ENCODE measurements at regions not wholly inside any gene's neighbourhood (a gene's known extent, or its start where the extent isn't known, plus 50 kb on each side); places are given as distances from the start of the nearest gene placed in this dataset.
A peak's percentile ranks its signal among the peaks of the same experiment; 100 is the strongest.

GRCh38 chr4:137181293-137181899, 350.9 kb downstream of the PCDH18 start:
- Histone ChIP-seq H3K27me3 (no peaks in the 10 kb centered on the region), H3K4me3 (ENCODE audit: low read depth, low read length) (no peak overlapping the region), H3K9me3 (no peaks in the 10 kb centered on the region), H3K36me3 (no peaks in the 10 kb centered on the region), H3K4me1 (no peaks in the 10 kb centered on the region)
- no peak for DNase-seq
- no peak for TF ChIP-seq CTCF (IDR thresholded peaks at IDR 0.05; ENCODE audit: low read depth, low read length)

DNA sequence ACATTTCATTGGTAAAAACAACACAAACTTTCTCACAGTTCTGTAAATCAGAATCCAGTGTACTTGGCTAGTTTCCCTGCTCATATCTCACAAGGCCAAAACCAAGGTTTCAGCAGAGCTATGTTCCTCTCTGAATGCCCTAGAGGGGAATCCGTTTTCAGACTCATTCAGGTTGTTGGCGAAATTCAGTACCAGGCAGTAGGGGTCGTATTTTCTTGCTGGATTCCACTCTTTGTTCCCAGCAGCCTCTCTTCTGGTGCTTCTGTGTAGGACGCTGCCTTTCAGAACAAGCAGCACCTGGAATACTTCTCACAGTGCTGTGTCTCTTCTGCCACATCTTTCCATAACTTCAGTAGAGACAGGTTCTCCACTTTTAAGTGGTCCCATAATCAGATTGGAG, 351.9 kb downstream of the PCDH18 start:
- Histone ChIP-seq H3K4me3 (ENCODE audit: low read depth, low read length) (no peak overlapping the region), H3K9me3 (no peaks in the 10 kb centered on the region), H3K4me1 (no peaks in the 10 kb centered on the region), H3K27me3 (no peaks in the 10 kb centered on the region), H3K36me3 (no peaks in the 10 kb centered on the region)
- peak; percentile 37 for TF ChIP-seq CTCF (IDR thresholded peaks at IDR 0.05; ENCODE audit: low read depth, low read length)
- no peak for DNase-seq

GRCh38 chr4:137156807-137157206, 375.5 kb downstream of the PCDH18 start:
- TF ChIP-seq CTCF (IDR thresholded peaks at IDR 0.05; ENCODE audit: low read depth, low read length): no peak
- no peak for DNase-seq
- no peaks in the 10 kb centered on the region for H3K9me3 ChIP-seq
- H3K27me3 ChIP-seq: no peaks in the 10 kb centered on the region
- H3K36me3 ChIP-seq: no peaks in the 10 kb centered on the region
- H3K4me3 ChIP-seq (ENCODE audit: low read depth, low read length): no peak overlapping the region
- H3K4me1 ChIP-seq: no peaks in the 10 kb centered on the region

- no peak for DNase-seq
- no peak for TF ChIP-seq CTCF (IDR thresholded peaks at IDR 0.05; ENCODE audit: low read depth, low read length)
- Histone ChIP-seq H3K9me3 (no peaks in the 10 kb centered on the region), H3K27me3 (no peaks in the 10 kb centered on the region), H3K4me3 (ENCODE audit: low read depth, low read length) (no peak overlapping the region), H3K4me1 (no peaks in the 10 kb centered on the region), H3K36me3 (no peaks in the 10 kb centered on the region)
Measured at GRCh38 chr4:137156054-137156453, 376.2 kb downstream of the PCDH18 start.

GRCh38 chr4:137131201-137131600, 401.1 kb downstream of the PCDH18 start:
- H3K4me1 ChIP-seq: peaks cover 8% of the 10 kb centered on the region
- no peak overlapping the region for H3K4me3 ChIP-seq (ENCODE audit: low read depth, low read length)
- no peaks in the 10 kb centered on the region for H3K9me3 ChIP-seq
- no peak for DNase-seq
- no peaks in the 10 kb centered on the region for H3K27me3 ChIP-seq
- no peak for TF ChIP-seq CTCF (IDR thresholded peaks at IDR 0.05; ENCODE audit: low read depth, low read length)
- H3K36me3 ChIP-seq: no peaks in the 10 kb centered on the region

DNA sequence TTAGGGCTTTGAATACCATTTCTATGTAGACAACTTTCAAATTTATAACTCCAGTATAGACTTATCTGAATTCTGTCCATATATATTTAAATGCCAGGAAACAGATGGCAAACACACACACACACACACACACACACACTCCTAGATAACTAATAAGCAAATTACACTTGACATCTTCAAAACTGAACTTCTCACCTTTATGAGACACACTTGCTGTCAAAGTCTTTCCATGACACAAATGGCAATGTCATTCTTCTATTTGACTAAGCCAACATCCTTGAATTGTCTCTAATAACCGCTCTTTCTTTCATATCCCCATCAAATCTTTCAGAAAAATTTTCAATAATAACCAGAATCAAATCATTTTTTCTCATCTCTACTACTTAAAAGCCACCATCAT, 402.4 kb downstream of the PCDH18 start:
- Histone ChIP-seq H3K27me3 (no peaks in the 10 kb centered on the region), H3K9me3 (no peaks in the 10 kb centered on the region), H3K36me3 (no peaks in the 10 kb centered on the region), H3K4me3 (ENCODE audit: low read depth, low read length) (no peak overlapping the region), H3K4me1 (peaks cover 8% of the 10 kb centered on the region)
- TF ChIP-seq CTCF (IDR thresholded peaks at IDR 0.05; ENCODE audit: low read depth, low read length): no peak
- no peak for DNase-seq

Data from BE2C (cell line).